CD8-positive, alpha-beta memory T cell (primary cell): ENCODE measurements at regions not wholly inside any gene's neighbourhood (a gene's known extent, or its start where the extent isn't known, plus 50 kb on each side); places are given as distances from the start of the nearest gene placed in this dataset.

Experiments
- CTCF ChIA-PET: fragments of 350-600 bp; sonication (Branson Sonifier 250); formaldehyde crosslinking; loops from one replicate; lab custom pipeline; 2021; ENCODE audit warnings: antibody characterized with exemption; lab: Charles Lee
- POLR2A ChIA-PET: fragments of 350-600 bp; sonication (Branson Sonifier 250); formaldehyde crosslinking; loops from one replicate; lab custom pipeline; 2021; ENCODE audit warnings: antibody characterized with exemption; lab: Charles Lee
- DNase-seq, 5 donors: peaks; one replicate each; pipeline versions ENCODE4 v3.0.0 to v3.0.0-alpha.2; 2020 to 2022; ENCODE audit warnings: mixed read lengths in 1 of 5
- H3K27ac ChIP-seq: one replicate; pipeline ENCODE4 v1.7.0; 2013; ENCODE audit warnings: low read depth, mild to moderate bottlenecking, low read length, moderate library complexity
- H3K27me3 ChIP-seq: 2 replicates; pipeline ENCODE4 v1.7.0; 2013; ENCODE audit warnings: low read length, mild to moderate bottlenecking; ENCODE audit not compliant: insufficient read depth, poor library complexity, severe bottlenecking
- H3K36me3 ChIP-seq: 2 replicates; pipeline ENCODE4 v1.7.0; 2013; ENCODE audit warnings: mild to moderate bottlenecking, low read length, moderate library complexity; ENCODE audit not compliant: insufficient read depth
- H3K4me1 ChIP-seq: 2 replicates; pipeline ENCODE4 v1.7.0; 2013; ENCODE audit warnings: mild to moderate bottlenecking, low read length, moderate library complexity; ENCODE audit not compliant: insufficient read depth
- H3K4me3 ChIP-seq: 2 replicates; pipeline ENCODE4 v1.7.0; 2013; ENCODE audit warnings: mild to moderate bottlenecking, low read length
- H3K9me3 ChIP-seq: 2 replicates; pipeline ENCODE4 v1.7.0; 2013; ENCODE audit warnings: mild to moderate bottlenecking, low read length
- H3K27ac Mint-ChIP-seq, 8 donors: one replicate each; pipeline ENCODE4 v1.8.0; 2020 to 2021; ENCODE audit warnings: mixed read lengths in 8 of 8, mild to moderate bottlenecking in 6 of 8, inconsistent platforms in 3 of 8, moderate library complexity in 3 of 8
- H3K27me3 Mint-ChIP-seq, 2 donors: one replicate each; pipeline ENCODE4 v1.8.0; 2020 to 2021; ENCODE audit warnings: mixed read lengths in 2 of 2, mild to moderate bottlenecking in 1 of 2, moderate library complexity in 1 of 2
- H3K36me3 Mint-ChIP-seq, 3 donors: one replicate each; pipeline ENCODE4 v1.8.0; 2020 to 2021; ENCODE audit warnings: mixed read lengths in 3 of 3, inconsistent platforms in 1 of 3, mild to moderate bottlenecking in 1 of 3
- H3K4me1 Mint-ChIP-seq, 3 donors: one replicate each; pipeline ENCODE4 v1.8.0; 2020 to 2021; ENCODE audit warnings: mixed read lengths in 3 of 3, inconsistent platforms in 1 of 3, mild to moderate bottlenecking in 1 of 3
- H3K4me3 Mint-ChIP-seq, 7 donors: one replicate each; pipeline ENCODE4 v1.8.0; 2020 to 2021; ENCODE audit warnings: mixed read lengths in 7 of 7, mild to moderate bottlenecking in 6 of 7, moderate library complexity in 4 of 7, inconsistent platforms in 2 of 7
- H3K9me3 Mint-ChIP-seq, 5 donors: one replicate each; pipeline ENCODE4 v1.8.0; 2020 to 2022; ENCODE audit warnings: mixed read lengths in 5 of 5, mild to moderate bottlenecking in 3 of 5, moderate library complexity in 2 of 5, inconsistent platforms in 1 of 5

- Mint-ChIP-seq H3K27me3 (no peaks in the 10 kb centered on the region), H3K36me3 (no peaks in the 10 kb centered on the region), H3K4me1 (no peaks in the 10 kb centered on the region), H3K27ac (no peak overlapping the region), H3K4me3 (no peak overlapping the region), H3K9me3 (peaks cover 0 to 6% (median 0%) of the 10 kb centered on the region in 5 donors)
- ChIA-PET POLR2A (no interaction called here), CTCF (no interaction called here)
- Histone ChIP-seq H3K4me1 (no peaks in the 10 kb centered on the region), H3K4me3 (no peak overlapping the region), H3K36me3 (no peaks in the 10 kb centered on the region), H3K27me3 (no peaks in the 10 kb centered on the region), H3K9me3 (no peaks in the 10 kb centered on the region), H3K27ac (no peak overlapping the region)
- DNase-seq = no peak
Measured at GRCh38 chr1:56320464-56321149, 258.8 kb downstream of the PLPP3 start.

DNA sequence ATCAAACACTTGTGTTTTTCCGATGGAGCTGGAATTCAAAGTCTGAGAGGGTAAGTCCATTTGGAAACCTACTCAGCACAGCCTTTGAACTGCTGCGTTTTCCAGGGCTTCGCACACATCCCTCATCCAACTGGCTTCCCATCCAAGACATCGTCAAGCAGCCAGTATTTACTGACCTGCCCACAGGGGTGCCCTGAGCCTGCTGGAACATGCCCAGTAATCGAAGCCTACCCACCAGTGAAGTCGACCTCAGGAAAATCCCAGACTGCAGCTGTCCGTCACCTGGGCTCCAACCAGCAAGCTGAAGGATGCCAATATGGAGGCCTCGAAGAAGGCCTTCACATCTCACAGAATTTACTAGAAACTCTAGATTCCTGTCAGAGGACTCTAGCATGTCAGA is 261.6 kb downstream of the PLPP3 start:
- H3K4me1 ChIP-seq = no peaks in the 10 kb centered on the region
- ChIA-PET POLR2A (no interaction called here), CTCF (no interaction called here)
- H3K27me3 ChIP-seq = no peaks in the 10 kb centered on the region
- Mint-ChIP-seq H3K9me3 (peaks cover 2 to 8% (median 4%) of the 10 kb centered on the region in 5 donors), H3K27ac (peak overlapping the region in 1 of 8 donors; percentile 47), H3K4me1 (no peaks in the 10 kb centered on the region), H3K4me3 (no peak overlapping the region), H3K27me3 (no peaks in the 10 kb centered on the region), H3K36me3 (no peaks in the 10 kb centered on the region)
- H3K27ac ChIP-seq = no peak overlapping the region
- no peak for DNase-seq
- no peak overlapping the region for H3K4me3 ChIP-seq
- H3K36me3 ChIP-seq = no peaks in the 10 kb centered on the region
- no peaks in the 10 kb centered on the region for H3K9me3 ChIP-seq

- no peaks in the 10 kb centered on the region for H3K27me3 ChIP-seq
- Mint-ChIP-seq H3K36me3 (no peaks in the 10 kb centered on the region), H3K9me3 (peaks cover 2 to 10% (median 6%) of the 10 kb centered on the region in 5 donors), H3K27ac (no peak overlapping the region), H3K4me1 (no peaks in the 10 kb centered on the region), H3K4me3 (no peak overlapping the region), H3K27me3 (peaks cover 0 to 5% of the 10 kb centered on the region in 2 donors)
- ChIA-PET POLR2A (no interaction called here), CTCF (no interaction called here)
- no peaks in the 10 kb centered on the region for H3K4me1 ChIP-seq
- H3K9me3 ChIP-seq = no peaks in the 10 kb centered on the region
- H3K4me3 ChIP-seq = no peak overlapping the region
- no peak overlapping the region for H3K27ac ChIP-seq
- no peaks in the 10 kb centered on the region for H3K36me3 ChIP-seq
- no peak for DNase-seq
Measured at GRCh38 chr1:56315293-56315942, 263.9 kb downstream of the PLPP3 start.

GRCh38 chr1:56313560-56313959 is 265.8 kb downstream of the PLPP3 start:
- Histone ChIP-seq H3K9me3 (no peaks in the 10 kb centered on the region), H3K4me1 (no peaks in the 10 kb centered on the region), H3K36me3 (no peaks in the 10 kb centered on the region), H3K4me3 (no peak overlapping the region), H3K27ac (no peak overlapping the region), H3K27me3 (no peaks in the 10 kb centered on the region)
- Mint-ChIP-seq H3K27ac (no peak overlapping the region), H3K27me3 (peaks cover 0 to 5% of the 10 kb centered on the region in 2 donors), H3K4me1 (no peaks in the 10 kb centered on the region), H3K36me3 (no peaks in the 10 kb centered on the region), H3K4me3 (no peak overlapping the region), H3K9me3 (peaks cover 2 to 8% (median 6%) of the 10 kb centered on the region in 5 donors)
- CTCF ChIA-PET = no interaction called here
- POLR2A ChIA-PET = no interaction called here
- DNase-seq = no peak

DNA sequence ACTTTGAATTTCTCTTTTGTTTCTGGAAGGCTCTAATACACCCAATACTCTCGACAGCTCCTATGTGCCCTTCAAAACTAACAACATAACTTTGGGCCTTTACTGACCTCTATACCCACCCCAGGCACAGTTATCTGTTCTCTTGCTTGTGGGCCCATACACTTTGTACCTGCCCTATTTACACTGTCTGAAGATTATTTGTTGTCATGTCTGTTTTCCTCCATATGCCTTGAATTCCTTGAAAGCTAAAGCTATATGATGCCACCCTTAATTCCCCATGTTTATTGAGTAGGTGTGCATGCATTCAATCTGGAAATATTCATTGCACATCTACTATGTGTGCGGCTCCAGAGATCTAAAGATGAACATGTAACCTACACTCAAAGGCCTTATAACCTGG is 267.6 kb downstream of the PLPP3 start:
- H3K4me1 ChIP-seq = no peaks in the 10 kb centered on the region
- peaks cover 2 to 8% (median 6%) of the 10 kb centered on the region in 5 donors for H3K9me3 Mint-ChIP-seq
- no peaks in the 10 kb centered on the region for H3K9me3 ChIP-seq
- no peak for DNase-seq
- H3K4me1 Mint-ChIP-seq = no peaks in the 10 kb centered on the region
- H3K27ac ChIP-seq = no peak overlapping the region
- ChIA-PET CTCF (no interaction called here), POLR2A (no interaction called here)
- H3K36me3 ChIP-seq = no peaks in the 10 kb centered on the region
- H3K4me3 Mint-ChIP-seq = no peak overlapping the region
- H3K27ac Mint-ChIP-seq = no peak overlapping the region
- H3K27me3 Mint-ChIP-seq = peaks cover 0 to 6% of the 10 kb centered on the region in 2 donors
- H3K27me3 ChIP-seq = no peaks in the 10 kb centered on the region
- no peaks in the 10 kb centered on the region for H3K36me3 Mint-ChIP-seq
- no peak overlapping the region for H3K4me3 ChIP-seq

DNA sequence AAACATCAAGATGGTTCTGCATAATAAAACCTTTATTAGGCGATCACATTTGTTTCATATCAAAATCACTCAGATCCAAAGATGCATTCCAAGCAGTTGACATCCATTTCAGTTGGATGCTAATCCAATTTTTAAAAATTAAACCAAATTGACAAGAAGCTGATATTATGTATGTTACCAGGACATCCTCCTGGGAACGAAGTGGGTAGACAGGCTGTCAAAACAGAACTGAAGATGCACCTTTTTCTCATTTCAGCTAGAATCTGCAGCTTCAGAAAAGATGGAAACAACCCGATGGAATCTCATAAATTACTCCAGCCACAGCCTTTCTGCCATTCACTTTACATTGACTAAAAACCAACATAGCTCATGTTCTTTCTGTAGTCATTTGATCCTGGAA is 268.4 kb downstream of the PLPP3 start:
- no peak for DNase-seq
- no peak overlapping the region for H3K4me3 ChIP-seq
- ChIA-PET POLR2A (no interaction called here), CTCF (no interaction called here)
- no peaks in the 10 kb centered on the region for H3K4me1 ChIP-seq
- no peak overlapping the region for H3K4me3 Mint-ChIP-seq
- peaks cover 4 to 8% (median 6%) of the 10 kb centered on the region in 5 donors for H3K9me3 Mint-ChIP-seq
- H3K36me3 ChIP-seq = no peaks in the 10 kb centered on the region
- H3K27me3 ChIP-seq = no peaks in the 10 kb centered on the region
- no peaks in the 10 kb centered on the region for H3K36me3 Mint-ChIP-seq
- no peak overlapping the region for H3K27ac ChIP-seq
- H3K9me3 ChIP-seq = no peaks in the 10 kb centered on the region
- H3K27me3 Mint-ChIP-seq = peaks cover 0 to 6% of the 10 kb centered on the region in 2 donors
- H3K27ac Mint-ChIP-seq = no peak overlapping the region
- no peaks in the 10 kb centered on the region for H3K4me1 Mint-ChIP-seq

DNA sequence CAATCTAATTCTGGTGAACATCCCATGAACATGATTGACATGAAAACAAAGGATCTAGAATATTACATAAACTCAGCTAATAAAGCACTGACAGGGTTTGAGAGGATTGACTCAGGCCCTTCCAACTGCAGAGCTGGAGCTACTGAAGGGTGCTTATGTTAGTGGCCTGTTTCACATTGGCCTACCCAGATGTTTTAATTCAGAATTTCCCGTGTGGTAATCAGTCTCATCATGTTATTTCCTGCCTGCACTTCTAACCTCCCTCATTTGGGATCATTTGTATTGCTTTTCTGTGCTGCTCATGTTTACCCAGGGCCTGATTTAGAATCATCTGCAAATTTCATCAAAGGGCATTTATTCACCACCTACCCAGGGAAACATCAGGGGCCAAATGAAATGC is 270.3 kb downstream of the PLPP3 start:
- Mint-ChIP-seq H3K4me3 (no peak overlapping the region), H3K4me1 (no peaks in the 10 kb centered on the region)

DNA sequence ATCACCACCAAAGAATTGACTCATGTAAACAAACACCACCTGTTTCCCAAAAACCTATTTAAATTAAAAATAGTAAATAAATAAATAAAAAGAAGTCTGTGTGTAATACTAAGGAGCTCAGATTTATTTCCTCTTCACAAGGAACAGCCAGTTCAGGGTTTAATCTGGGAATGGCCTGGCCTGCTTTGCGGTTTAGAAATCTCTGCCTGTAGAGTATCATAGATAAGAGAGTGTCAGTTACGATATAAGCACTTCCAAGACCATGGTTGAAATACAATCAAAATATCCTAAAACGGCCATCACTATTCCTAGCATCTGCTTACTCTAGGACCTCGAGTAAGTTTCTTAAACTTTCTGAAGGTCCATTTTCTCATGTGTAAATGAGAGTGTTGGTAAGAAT is 274.4 kb downstream of the PLPP3 start:
- no peak overlapping the region for H3K4me3 ChIP-seq
- Mint-ChIP-seq H3K27ac (no peak overlapping the region), H3K27me3 (peaks cover 0 to 1% of the 10 kb centered on the region in 2 donors), H3K36me3 (no peaks in the 10 kb centered on the region), H3K9me3 (peaks cover 0 to 2% (median 0%) of the 10 kb centered on the region in 5 donors), H3K4me1 (no peaks in the 10 kb centered on the region), H3K4me3 (no peak overlapping the region)
- H3K27ac ChIP-seq = no peak overlapping the region
- POLR2A ChIA-PET = no interaction called here
- no peaks in the 10 kb centered on the region for H3K27me3 ChIP-seq
- CTCF ChIA-PET = no interaction called here
- H3K9me3 ChIP-seq = no peaks in the 10 kb centered on the region
- H3K36me3 ChIP-seq = no peaks in the 10 kb centered on the region
- no peaks in the 10 kb centered on the region for H3K4me1 ChIP-seq
- DNase-seq = no peak

More for the DNA sequence above, 270.3 kb downstream of the PLPP3 start:
- no peak overlapping the region for H3K4me3 ChIP-seq
- no peak overlapping the region for H3K27ac Mint-ChIP-seq
- no peaks in the 10 kb centered on the region for H3K4me1 ChIP-seq
- H3K36me3 ChIP-seq = no peaks in the 10 kb centered on the region
- no peaks in the 10 kb centered on the region for H3K9me3 ChIP-seq
- H3K36me3 Mint-ChIP-seq = no peaks in the 10 kb centered on the region
- peaks cover 4 to 8% (median 6%) of the 10 kb centered on the region in 5 donors for H3K9me3 Mint-ChIP-seq
- no peaks in the 10 kb centered on the region for H3K27me3 ChIP-seq
- DNase-seq = no peak
- H3K27ac ChIP-seq = no peak overlapping the region
- ChIA-PET CTCF (no interaction called here), POLR2A (no interaction called here)
- H3K27me3 Mint-ChIP-seq = peaks cover 0 to 6% of the 10 kb centered on the region in 2 donors
